ENCODE measurements at regions not wholly inside any gene's neighbourhood (a gene's known extent, or its start where the extent isn't known, plus 50 kb on each side); places are given as distances from the start of the nearest gene placed in this dataset.

- no peak for ATAC-seq
- no peak for DNase-seq (ENCODE audit: low spot score)
- H2AFZ ChIP-seq: no peak overlapping the region
- no peaks in the 10 kb centered on the region for H4K20me1 ChIP-seq (replicated peaks; ENCODE audit: insufficient read depth)
- Mint-ChIP-seq H3K27ac (no peak overlapping the region), H3K36me3 (ENCODE audit: low read depth) (no peaks in the 10 kb centered on the region), H3K9me3 (no peaks in the 10 kb centered on the region), H3K4me1 (no peaks in the 10 kb centered on the region), H3K4me3 (no peak overlapping the region), H3K27me3 (ENCODE audit: insufficient read depth, low read depth, poor library complexity) (peaks cover 4% of the 10 kb centered on the region)
- H3K27ac ChIP-seq (ENCODE audit: low read depth): no peak overlapping the region
- no peak for TF ChIP-seq ZNF331 (CRISPR knock-in tag; IDR thresholded peaks at IDR 0.05; ENCODE audit: low read depth)
- no peak for TF ChIP-seq EZH2 (IDR thresholded peaks at IDR 0.05; ENCODE audit: low read depth, unreplicated experiment)
- TF ChIP-seq ZNF114 (CRISPR knock-in tag; IDR thresholded peaks at IDR 0.05): no peak
- TF ChIP-seq POLR2AphosphoS5 (IDR thresholded peaks at IDR 0.05; ENCODE audit: low read depth): no peak
- no peak for TF ChIP-seq EZH2phosphoT487 (IDR thresholded peaks at IDR 0.05; ENCODE audit: unreplicated experiment)
- no peak for TF ChIP-seq NANOG (IDR thresholded peaks at IDR 0.05; ENCODE audit: borderline replicate concordance)
- no peak for TF ChIP-seq REST (IDR thresholded peaks at IDR 0.05; ENCODE audit: unreplicated experiment)
- TF ChIP-seq ETS1 (IDR thresholded peaks at IDR 0.05): no peak
- TF ChIP-seq CTCF (conservative IDR thresholded peaks at IDR 0.05; ENCODE audit: low read depth in 2 of 2): no peak
- TF ChIP-seq CREB1 (CRISPR knock-in tag; IDR thresholded peaks at IDR 0.05; ENCODE audit: low read depth): no peak
- TF ChIP-seq ZNF462 (CRISPR knock-in tag; IDR thresholded peaks at IDR 0.05): no peak
- TF ChIP-seq STAT1 (IDR thresholded peaks at IDR 0.05; ENCODE audit: unreplicated experiment): no peak
- no peak for TF ChIP-seq JUNB (IDR thresholded peaks at IDR 0.05; ENCODE audit: unreplicated experiment)
- no peaks in the 10 kb centered on the region for H3K4me1 ChIP-seq (ENCODE audit: insufficient read depth)
- H3K79me2 ChIP-seq (replicated peaks; ENCODE audit: insufficient read depth): no peaks in the 10 kb centered on the region
- no peaks in the 10 kb centered on the region for H3F3A ChIP-seq (replicated peaks; ENCODE audit: low read depth)
- H3K4me2 ChIP-seq: no peak overlapping the region
- 0 out of 2 replicates have a peak, but pooled peaks cover 6% of the 10 kb centered on the region for H3K9me2 ChIP-seq (ENCODE audit: insufficient read depth)
- H3K4me3 ChIP-seq: no peak overlapping the region
- no peaks in the 10 kb centered on the region for H3K27me3 ChIP-seq (ENCODE audit: insufficient read depth)
- no peaks in the 10 kb centered on the region for H3K36me3 ChIP-seq (ENCODE audit: insufficient read depth)
Measured at GRCh38 chr1:208460823-208461222, 216.6 kb upstream of the PLXNA2 start.

Measured in GM23338 (cell line).